Panc1 (cell line): ENCODE measurements at regions not wholly inside any gene's neighbourhood (a gene's known extent, or its start where the extent isn't known, plus 50 kb on each side); places are given as distances from the start of the nearest gene placed in this dataset.
"Not testable (repeated sequence)": the region's sequence is repeated elsewhere in the genome, so short reads cannot be mapped to it uniquely, and the experiment has no call there.

Experiments used
- CTCF ChIP-seq: fragments of 450-650 bp; IDR thresholded peaks from 2 replicates; pipeline ENCODE4 v1.5.1; 2017; ENCODE audit warnings: mild to moderate bottlenecking
- POLR2AphosphoS5 ChIP-seq: IDR thresholded peaks from 2 replicates; pipeline ENCODE4 v1.6.1; 2012; ENCODE audit warnings: mild to moderate bottlenecking, low read depth, low read length, moderate library complexity
- TCF7L2 ChIP-seq: IDR thresholded peaks from 2 replicates; pipeline ENCODE4 v1.6.1; 2011; ENCODE audit warnings: mild to moderate bottlenecking, low read depth, low read length, inconsistent platforms

GRCh38 chr6:60308939-60309338 is 1977.1 kb downstream of the KHDRBS2 start:
- TF ChIP-seq CTCF, POLR2AphosphoS5, TCF7L2: not testable (repeated sequence)
